DND-41 (cell line): ENCODE measurements at regions not wholly inside any gene's neighbourhood (a gene's known extent, or its start where the extent isn't known, plus 50 kb on each side); places are given as distances from the start of the nearest gene placed in this dataset.

Experiments used
- ATAC-seq: fragments of 200-7000 bp; cut with Tn5 transposase; 3 replicates; pipeline ENCODE4 v1.9.1; 2021; ENCODE audit warnings: low read depth; ENCODE audit not compliant: insufficient read depth
- DNase-seq: peaks from one replicate; pipeline ENCODE4 v3.0.0-alpha.2; 2020
- H2AFZ ChIP-seq: 2 replicates; pipeline ENCODE4 v1.6.0; 2012; ENCODE audit warnings: low read depth, low read length
- H3K27ac ChIP-seq: 2 replicates; pipeline ENCODE4 v1.5.1; 2012; ENCODE audit warnings: low read length, inconsistent platforms
- H3K27me3 ChIP-seq: fragments of 200-600 bp; sonication (generic); 2 replicates; pipeline ENCODE4 v1.6.0; 2012; ENCODE audit warnings: low read length, mild to moderate bottlenecking, inconsistent platforms; ENCODE audit not compliant: insufficient read depth, poor library complexity
- H3K36me3 ChIP-seq: 2 replicates; pipeline ENCODE4 v1.5.1; 2012; ENCODE audit warnings: low read length, inconsistent platforms; ENCODE audit not compliant: insufficient read depth
- H3K4me1 ChIP-seq: 2 replicates; pipeline ENCODE4 v1.5.1; 2012; ENCODE audit warnings: mild to moderate bottlenecking, low read length; ENCODE audit not compliant: insufficient read depth
- H3K4me2 ChIP-seq: 2 replicates; pipeline ENCODE4 v1.6.0; 2012; ENCODE audit warnings: mild to moderate bottlenecking, moderate library complexity, low read length, inconsistent platforms; ENCODE audit not compliant: insufficient read depth
- H3K4me3 ChIP-seq, 2 experiments: fragments of 200-600 bp in 1 of 2; shearing (Covaris generic) in 1 of 2; 2 replicates each; pipeline ENCODE4 v1.5.1; 2012 to 2016; ENCODE audit warnings: inconsistent platforms in 2 of 2, low read length in 2 of 2, mild to moderate bottlenecking in 2 of 2, low read depth in 1 of 2, moderate library complexity in 1 of 2
- H3K79me2 ChIP-seq: 2 replicates; pipeline ENCODE4 v1.6.0; 2012; ENCODE audit warnings: low read length, inconsistent platforms; ENCODE audit not compliant: insufficient read depth
- H3K9ac ChIP-seq: 2 replicates; pipeline ENCODE4 v1.6.0; 2012; ENCODE audit warnings: low read depth, mild to moderate bottlenecking, inconsistent platforms, low read length, moderate library complexity
- H3K9me3 ChIP-seq: 2 replicates; pipeline ENCODE4 v1.5.1; 2012; ENCODE audit warnings: low read length, moderate library complexity, mild to moderate bottlenecking, inconsistent platforms; ENCODE audit not compliant: insufficient read depth, severe bottlenecking
- H4K20me1 ChIP-seq: 2 replicates; pipeline ENCODE4 v1.6.0; 2012; ENCODE audit warnings: low read length; ENCODE audit not compliant: insufficient read depth
- CTCF ChIP-seq: IDR thresholded peaks from 2 replicates; pipeline ENCODE4 v1.5.1; 2012; ENCODE audit warnings: borderline replicate concordance, low read length, moderate library complexity, mild to moderate bottlenecking; ENCODE audit not compliant: poor library complexity, severe bottlenecking; ENCODE audit errors: extremely low read depth
- EZH2 ChIP-seq: IDR thresholded peaks from 3 replicates; pipeline ENCODE4 v1.6.1; 2012; ENCODE audit warnings: borderline replicate concordance, low read depth, mild to moderate bottlenecking, moderate library complexity, low read length, inconsistent platforms; ENCODE audit not compliant: severe bottlenecking

GRCh38 chr6:15874326-15874725, 211.5 kb upstream of the DTNBP1 start:
- no peak for DNase-seq
- Histone ChIP-seq H3K9ac (no peak overlapping the region), H3K4me1 (peaks cover 7% of the 10 kb centered on the region), H2AFZ (no peak overlapping the region), H3K27me3 (peaks cover 9% of the 10 kb centered on the region), H3K4me3 (no peak overlapping the region), H4K20me1 (no peaks in the 10 kb centered on the region), H3K27ac (no peak overlapping the region), H3K79me2 (no peaks in the 10 kb centered on the region), H3K36me3 (no peaks in the 10 kb centered on the region), H3K4me2 (no peak overlapping the region), H3K9me3 (no peaks in the 10 kb centered on the region)
- TF ChIP-seq CTCF: no peak
- no peak for TF ChIP-seq EZH2
- ATAC-seq: no peak

- no peaks in the 10 kb centered on the region for H3K36me3 ChIP-seq
- H3K4me2 ChIP-seq: no peak overlapping the region
- no peak overlapping the region for H3K4me3 ChIP-seq
- H3K27me3 ChIP-seq: no peaks in the 10 kb centered on the region
- no peak overlapping the region for H2AFZ ChIP-seq
- ATAC-seq (no peak), DNase-seq (no peak)
- no peak overlapping the region for H3K9ac ChIP-seq
- H3K27ac ChIP-seq: no peak overlapping the region
- H4K20me1 ChIP-seq: no peaks in the 10 kb centered on the region
- no peaks in the 10 kb centered on the region for H3K79me2 ChIP-seq
- no peaks in the 10 kb centered on the region for H3K4me1 ChIP-seq
- TF ChIP-seq CTCF: no peak
- TF ChIP-seq EZH2: no peak
- no peaks in the 10 kb centered on the region for H3K9me3 ChIP-seq
Measured at GRCh38 chr6:15872241-15873103, 209.6 kb upstream of the DTNBP1 start.

DNA sequence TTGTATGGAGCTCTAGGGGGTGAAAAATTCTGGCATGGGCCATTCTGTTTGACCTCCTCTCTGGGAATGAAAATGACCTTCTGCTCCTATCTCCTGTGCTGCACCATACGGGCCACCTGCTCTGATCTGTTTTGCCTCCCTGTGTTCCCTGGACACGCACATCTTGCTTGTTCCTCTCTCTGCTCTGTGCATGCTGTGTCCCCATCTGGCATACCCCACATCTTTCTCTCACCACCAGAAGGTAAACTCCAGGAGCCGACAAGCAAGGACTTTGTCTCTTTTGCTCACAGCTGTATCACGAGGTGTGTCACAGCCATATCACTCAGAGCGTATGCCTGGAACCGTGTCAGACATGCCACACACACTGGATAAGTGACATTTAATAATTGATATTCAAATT, 208.4 kb upstream of the DTNBP1 start:
- Histone ChIP-seq H3K36me3 (no peaks in the 10 kb centered on the region), H3K4me3 (no peak overlapping the region), H3K27me3 (no peaks in the 10 kb centered on the region), H3K27ac (no peak overlapping the region), H3K9ac (no peak overlapping the region), H4K20me1 (no peaks in the 10 kb centered on the region), H2AFZ (no peak overlapping the region), H3K4me2 (no peak overlapping the region), H3K9me3 (no peaks in the 10 kb centered on the region), H3K4me1 (no peaks in the 10 kb centered on the region), H3K79me2 (no peaks in the 10 kb centered on the region)
- DNase-seq (no peak), ATAC-seq (no peak)
- TF ChIP-seq CTCF (no peak), EZH2 (no peak)
